Stimulated activated CD4-positive, alpha-beta T cell treated with anti-CD3 and anti-CD28 coated beads, Interleukin-4, amount 100 ng/mL, for 4 hours (primary cell): ENCODE measurements at regions not wholly inside any gene's neighbourhood (a gene's known extent, or its start where the extent isn't known, plus 50 kb on each side); places are given as distances from the start of the nearest gene placed in this dataset.

Experiments
- DNase-seq, 2 experiments: peaks; one replicate each; pipeline ENCODE4 v3.0.0-alpha.2; 2020

GRCh38 chr5:61916621-61917620, 389.1 kb upstream of the KIF2A start:
- no peak for DNase-seq

DNA sequence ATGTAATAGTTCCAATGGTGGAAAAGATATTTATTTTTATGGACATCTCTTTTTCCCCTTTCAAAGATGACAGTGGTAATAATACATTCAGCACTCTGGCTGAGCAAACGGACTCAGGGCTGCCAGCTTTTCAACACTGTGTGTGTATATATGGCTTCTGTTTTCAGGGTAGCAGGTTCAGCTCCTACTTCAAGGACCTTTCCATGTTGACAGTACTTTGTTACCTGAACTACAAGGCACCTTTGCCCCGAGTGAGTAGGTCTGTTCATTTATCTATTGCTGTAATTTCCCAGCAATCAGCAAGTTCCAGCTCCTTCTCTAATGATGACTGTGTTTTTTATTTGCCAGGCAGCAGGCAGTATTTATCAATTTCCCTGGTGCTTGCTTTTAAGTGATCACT, 387.4 kb upstream of the KIF2A start:
- no peak for DNase-seq

- DNase-seq, result no peak
These were observed 386.1 kb upstream of the KIF2A start for GRCh38 chr5:61919920-61920319.

- DNase-seq, result no peak
These were observed 381.8 kb upstream of the KIF2A start for GRCh38 chr5:61924251-61924650.

DNA sequence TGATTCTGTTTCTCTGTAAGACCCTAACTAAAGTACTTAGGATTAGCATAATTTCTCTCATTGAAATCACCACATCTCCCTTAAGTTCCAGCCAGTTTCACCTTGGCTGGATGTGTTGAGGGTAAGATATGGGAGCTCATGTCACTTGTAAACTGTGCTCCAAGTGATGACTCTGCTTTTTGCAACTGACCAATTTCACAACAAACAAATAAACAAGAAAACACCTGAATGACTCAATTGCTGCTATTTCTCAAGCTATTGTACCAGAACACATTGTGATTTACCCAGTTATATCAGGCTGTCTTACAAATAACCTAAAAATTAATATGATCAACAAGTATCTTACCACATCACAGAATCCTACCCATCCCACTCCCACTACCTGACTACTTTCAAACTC, 379.1 kb upstream of the KIF2A start:
- DNase-seq, result no peak

DNA sequence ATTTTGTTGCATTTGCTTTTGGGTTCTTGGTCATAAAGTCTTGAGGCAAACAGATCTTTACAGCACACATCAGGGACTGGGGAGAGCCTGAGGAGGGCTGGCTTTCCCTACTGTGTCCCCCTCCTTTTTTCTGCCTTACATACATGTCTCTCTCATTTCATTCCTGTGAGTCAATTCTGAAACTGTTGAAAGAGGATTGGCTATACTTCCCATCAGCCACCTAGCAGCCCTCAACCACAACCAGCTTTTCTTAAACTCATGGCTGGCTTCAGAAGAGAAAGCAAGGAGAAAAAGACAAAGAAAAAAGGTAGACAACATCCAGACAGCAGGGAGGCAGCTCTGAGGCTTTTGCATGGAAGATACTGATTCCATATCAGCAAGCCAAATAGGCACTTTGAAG, 374.8 kb upstream of the KIF2A start:
- DNase-seq, result no peak

DNA sequence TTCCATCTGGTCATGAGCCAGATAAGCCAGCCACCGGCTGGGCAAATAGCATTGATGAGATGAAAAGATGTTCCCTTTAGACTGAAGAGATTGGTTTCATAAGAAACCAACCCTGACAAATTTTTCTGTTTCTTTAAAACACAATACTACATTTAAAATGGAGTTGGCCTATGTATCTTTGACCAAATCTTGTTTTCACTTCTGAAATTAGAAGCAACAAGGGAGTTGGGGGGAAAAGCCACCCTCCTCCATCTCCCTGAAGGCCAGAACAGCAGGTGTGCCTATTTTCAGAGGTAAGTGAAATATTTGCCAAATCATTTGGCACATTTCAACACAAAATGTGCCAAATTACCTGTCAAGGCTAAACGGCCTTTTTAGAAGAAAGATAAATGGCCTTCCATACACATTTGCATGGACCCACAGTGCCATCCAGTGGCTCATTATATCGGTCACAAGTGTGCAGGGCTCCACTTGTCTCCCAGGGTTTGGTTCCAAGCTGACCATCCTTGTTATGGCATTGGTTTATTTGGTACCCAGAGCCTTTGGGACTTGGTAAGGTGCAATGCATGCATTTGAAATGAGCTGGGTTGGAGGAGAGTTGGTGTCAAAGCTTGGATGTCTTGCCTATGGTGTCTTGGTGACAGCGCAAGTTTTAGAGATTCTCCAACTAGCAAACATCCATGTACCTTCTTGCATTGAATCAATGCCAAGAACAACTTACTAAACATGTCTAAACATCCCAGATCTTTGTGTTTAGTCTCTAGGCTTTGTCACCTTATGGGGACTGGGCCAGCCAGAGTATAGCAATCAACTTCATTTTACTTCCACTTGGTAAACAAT, 372.0 kb upstream of the KIF2A start:
- no peak for DNase-seq

DNA sequence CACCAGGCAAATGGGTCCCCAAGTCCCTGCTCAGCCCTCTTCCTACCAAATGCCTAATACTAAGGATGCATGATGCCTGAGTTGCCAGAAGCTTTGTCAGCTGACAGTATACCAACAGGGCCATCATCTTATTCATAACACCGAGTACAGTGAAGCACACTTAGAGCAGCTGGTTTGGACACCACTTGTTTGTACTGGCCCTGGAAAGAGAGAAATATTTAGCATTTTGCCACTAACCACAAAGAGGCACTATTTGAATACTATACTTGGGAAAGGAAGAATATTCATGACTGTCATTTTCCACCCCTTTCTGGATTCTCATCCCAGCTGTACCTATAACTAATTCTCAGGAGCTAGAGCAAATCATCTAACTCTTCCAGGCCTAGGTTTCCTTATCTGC, 364.4 kb upstream of the KIF2A start:
- DNase-seq, result no peak

DNA sequence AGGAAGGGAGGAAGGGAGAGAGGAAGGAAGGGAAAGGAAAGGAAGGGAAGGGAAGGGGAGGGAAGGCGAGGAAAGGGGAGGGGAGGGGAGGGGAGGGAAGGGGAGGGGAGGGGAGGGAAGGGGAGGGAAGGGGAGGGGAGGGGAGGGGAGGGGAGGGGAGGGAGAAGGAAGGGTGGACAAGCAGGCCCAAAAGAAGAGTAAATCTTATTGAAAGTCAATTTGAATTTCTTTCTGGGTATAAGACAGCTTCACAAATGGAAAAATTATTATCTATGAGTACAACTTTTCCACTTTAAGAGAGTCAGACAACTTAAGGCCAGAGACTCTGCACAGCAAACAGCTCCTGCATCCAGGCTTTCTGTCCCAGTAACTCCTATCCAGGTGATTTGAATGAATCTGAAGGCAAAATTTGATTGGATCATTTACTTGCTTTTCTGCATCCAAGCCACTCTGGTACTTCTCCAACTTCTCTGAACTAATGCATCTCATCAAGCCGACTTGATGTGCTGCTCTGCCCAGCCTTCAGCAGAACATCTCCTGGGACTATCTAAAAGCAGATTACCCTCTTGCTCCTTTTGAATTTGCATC, 363.4 kb upstream of the KIF2A start:
- no peak for DNase-seq

DNA sequence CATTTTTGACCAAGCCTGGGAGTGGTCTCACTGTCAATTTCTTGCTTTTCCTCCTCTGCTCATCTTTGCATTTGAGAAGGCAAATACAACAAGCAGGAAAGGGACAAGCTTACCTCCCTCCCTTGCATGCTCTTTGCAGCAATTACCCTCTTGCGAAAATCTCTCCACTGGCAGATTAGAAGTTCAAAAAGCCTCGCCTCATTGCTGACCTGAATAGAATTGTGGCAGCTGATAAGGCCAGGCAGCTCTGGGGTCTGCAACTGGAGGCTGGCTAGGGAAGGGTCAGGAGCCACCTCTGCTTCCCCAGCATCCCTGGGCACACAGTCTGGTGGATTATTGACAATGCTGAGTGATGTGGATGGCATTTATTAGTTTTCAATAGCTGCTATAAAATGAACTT, 362.3 kb upstream of the KIF2A start:
- no peak for DNase-seq

- DNase-seq, result no peak
These were observed 357.9 kb upstream of the KIF2A start for GRCh38 chr5:61948151-61948550.

- no peak for DNase-seq
These were observed 356.8 kb upstream of the KIF2A start for GRCh38 chr5:61949054-61949678.

GRCh38 chr5:61949679-61950435, 356.1 kb upstream of the KIF2A start:
- DNase-seq, result no peak

GRCh38 chr5:61951295-61951694, 354.7 kb upstream of the KIF2A start:
- no peak for DNase-seq

GRCh38 chr5:61953913-61954312, 352.1 kb upstream of the KIF2A start:
- DNase-seq, result no peak

- DNase-seq, result no peak
These were observed 341.8 kb upstream of the KIF2A start for GRCh38 chr5:61964201-61964600.

DNA sequence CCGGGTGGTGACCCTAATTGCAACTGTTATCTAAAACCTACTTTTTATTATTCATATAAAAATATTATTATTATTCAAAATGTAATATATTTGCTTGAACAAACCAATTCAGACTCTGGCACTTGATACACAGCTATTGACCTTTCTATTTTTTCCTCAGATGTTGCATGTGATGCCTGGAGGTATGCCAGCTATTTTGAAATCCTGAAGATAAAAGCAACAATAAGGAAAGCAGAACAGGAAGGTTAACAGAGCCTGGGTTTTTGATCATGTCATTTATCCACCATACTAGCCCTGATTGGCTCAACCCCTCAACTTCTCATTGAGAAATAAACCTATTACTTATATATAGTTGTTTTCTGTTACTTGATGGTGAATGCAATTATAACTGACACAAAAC, 340.9 kb upstream of the KIF2A start:
- no peak for DNase-seq

DNA sequence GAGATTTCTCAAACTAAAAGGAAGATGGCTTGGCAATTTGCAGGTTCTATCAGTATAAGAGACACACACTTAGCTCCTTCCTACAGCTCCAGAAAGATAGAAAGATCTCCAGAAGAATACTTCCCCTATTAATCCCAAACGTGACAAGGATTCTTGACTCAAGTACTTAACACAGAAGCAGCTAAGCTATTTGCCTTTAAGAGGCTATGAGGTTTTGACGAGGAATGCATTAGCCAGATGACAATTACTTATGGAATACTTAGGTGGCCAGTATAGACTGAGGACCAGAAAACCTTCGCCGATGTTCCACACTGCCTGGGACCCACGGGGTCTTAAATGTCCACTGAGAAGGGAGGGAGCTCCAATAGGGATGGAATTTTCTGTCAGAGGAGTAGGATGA, 340.5 kb upstream of the KIF2A start:
- no peak for DNase-seq

- no peak for DNase-seq
These were observed 339.6 kb upstream of the KIF2A start for GRCh38 chr5:61966296-61966955.

- DNase-seq, result no peak
These were observed 339.0 kb upstream of the KIF2A start for GRCh38 chr5:61966997-61967396.

DNA sequence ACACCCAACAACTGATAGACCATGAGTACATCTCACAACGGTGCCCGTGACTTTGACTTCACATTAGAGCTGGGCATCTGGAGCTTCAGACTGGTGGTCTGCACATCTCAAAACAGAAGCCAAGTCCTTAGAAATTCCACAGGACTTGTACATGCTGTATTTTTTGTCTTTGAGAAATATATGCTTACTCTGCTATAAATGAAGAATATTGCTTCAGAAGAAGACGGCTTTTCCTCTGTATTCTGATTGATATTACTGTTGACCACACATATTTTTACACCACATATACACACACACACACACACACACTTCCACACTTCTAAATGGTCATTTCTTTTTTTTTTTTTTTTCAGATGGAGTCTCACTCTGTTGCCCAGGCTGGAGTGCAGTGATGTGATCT, 338.3 kb upstream of the KIF2A start:
- DNase-seq, result no peak

- DNase-seq, result no peak
These were observed 336.7 kb upstream of the KIF2A start for GRCh38 chr5:61969347-61969746.
